HG03457 (cell line): ENCODE measurements at regions not wholly inside any gene's neighbourhood (a gene's known extent, or its start where the extent isn't known, plus 50 kb on each side); places are given as distances from the start of the nearest gene placed in this dataset.
"Not testable (repeated sequence)": the region's sequence is repeated elsewhere in the genome, so short reads cannot be mapped to it uniquely, and the experiment has no call there.

Source experiments
- ATAC-seq: cut with Tn5 transposase; IDR thresholded peaks from one replicate; pipeline ENCODE4 v1.9.1; 2021; ENCODE audit warnings: moderate number of reproducible peaks; ENCODE audit not compliant: unreplicated experiment

DNA sequence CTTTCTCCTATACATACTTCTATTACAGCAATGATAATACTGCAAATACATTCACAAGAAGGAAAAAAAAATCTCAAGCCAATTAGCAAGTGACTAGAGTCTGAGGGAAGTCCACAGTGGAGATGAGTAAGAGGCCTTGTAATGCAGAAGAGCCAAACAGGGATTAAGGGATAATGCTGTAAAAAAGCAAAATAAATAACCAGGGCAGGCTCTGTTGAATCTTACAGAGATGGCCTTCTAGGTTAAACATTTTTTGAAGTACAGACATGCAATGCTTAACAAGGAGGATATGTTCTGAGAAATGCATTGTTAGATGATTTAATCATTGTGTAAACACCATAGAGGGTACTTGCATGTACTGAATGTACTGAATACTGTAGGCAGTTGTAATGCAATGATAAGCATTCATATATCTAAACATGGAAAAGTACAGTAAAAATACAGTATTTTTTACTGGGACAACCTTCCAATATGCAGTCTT is 122.1 kb upstream of the RMDN2 start:
- ATAC-seq = no peak

DNA sequence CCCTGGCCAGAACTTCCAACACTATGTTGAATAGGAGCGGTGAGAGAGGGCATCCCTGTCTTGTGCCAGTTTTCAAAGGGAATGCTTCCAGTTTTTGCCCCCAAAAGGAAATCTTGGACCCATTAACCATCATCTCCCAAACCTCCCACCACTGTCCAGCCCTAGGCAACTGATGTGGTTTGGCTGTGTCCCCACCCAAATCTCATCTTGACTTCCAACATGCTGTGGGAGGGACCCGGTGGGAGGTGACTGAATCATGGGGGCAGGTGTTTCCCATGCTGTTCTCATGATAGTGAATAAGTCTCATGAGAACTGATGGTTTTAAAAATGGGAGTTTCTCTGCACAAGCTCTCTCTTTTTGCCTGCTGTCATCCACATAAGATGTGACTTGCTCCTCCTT is 119.1 kb upstream of the RMDN2 start:
- ATAC-seq = not testable (repeated sequence)

DNA sequence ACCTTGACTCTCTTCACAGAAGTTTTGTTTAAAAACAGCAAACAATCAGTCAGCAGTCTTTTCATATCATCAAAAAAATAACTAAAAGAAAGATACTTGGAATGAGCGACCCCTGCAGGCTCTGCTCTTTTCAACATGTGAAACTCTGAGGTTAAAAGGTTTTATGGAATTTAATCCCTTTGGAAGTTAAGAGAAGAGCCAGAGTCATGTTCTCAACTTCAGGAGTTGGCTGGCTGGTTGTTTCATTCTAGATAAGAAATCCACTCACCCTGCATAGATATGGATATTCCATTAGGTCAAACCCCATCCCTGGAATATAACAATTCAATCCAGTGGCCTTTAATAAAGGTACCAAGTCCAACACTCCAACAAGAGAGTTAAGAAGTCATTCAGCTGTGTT is 115.6 kb upstream of the RMDN2 start:
- no peak for ATAC-seq

DNA sequence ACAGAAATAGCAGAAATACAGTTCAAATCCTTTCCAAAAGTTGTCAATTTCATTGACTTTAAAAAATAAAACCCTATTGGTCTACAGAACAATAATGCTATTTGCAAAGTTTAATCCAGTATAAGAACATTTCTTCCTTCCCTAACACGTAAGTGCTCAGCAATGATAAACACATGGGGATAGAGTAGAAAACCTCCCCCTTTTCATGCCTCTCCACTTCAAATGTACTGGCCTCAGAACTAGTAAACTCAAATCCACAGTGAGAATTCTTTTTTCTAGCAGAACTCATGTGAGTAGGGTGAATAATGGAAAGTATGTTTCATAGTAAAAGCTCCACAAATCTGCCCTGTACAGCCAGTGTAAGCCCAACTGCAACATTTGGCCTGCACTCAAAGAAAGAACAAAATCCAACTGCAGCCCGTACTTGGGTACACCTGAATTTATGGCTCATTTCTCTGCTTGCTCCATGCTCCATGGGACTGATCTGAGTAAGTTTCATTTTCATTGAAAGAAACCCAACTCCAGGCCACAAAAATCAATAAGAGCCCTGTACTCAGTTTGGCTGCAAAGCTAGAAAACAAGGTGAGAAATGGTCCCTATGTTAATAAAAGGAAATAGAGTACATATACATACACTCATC is 115.0 kb upstream of the RMDN2 start:
- no peak for ATAC-seq

DNA sequence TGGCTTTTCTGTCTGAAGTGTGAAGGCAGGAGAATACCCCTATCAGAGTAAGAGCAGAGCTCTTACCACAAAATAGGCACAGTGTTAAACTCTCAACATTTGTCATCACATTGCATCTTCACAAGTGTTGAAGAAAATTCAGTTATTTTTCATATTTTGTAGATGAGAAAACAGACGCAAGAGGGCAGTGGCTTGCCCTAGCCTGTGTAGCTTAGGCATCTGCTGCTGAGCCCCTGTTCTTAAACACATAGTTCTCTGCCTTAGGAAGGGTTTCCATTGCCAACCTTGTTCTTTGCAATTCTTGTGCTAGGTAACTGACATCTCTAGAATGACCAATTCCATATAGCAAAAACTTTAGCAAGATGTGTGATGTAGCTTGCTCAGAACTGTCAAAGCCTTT is 112.7 kb upstream of the RMDN2 start:
- ATAC-seq = no peak

DNA sequence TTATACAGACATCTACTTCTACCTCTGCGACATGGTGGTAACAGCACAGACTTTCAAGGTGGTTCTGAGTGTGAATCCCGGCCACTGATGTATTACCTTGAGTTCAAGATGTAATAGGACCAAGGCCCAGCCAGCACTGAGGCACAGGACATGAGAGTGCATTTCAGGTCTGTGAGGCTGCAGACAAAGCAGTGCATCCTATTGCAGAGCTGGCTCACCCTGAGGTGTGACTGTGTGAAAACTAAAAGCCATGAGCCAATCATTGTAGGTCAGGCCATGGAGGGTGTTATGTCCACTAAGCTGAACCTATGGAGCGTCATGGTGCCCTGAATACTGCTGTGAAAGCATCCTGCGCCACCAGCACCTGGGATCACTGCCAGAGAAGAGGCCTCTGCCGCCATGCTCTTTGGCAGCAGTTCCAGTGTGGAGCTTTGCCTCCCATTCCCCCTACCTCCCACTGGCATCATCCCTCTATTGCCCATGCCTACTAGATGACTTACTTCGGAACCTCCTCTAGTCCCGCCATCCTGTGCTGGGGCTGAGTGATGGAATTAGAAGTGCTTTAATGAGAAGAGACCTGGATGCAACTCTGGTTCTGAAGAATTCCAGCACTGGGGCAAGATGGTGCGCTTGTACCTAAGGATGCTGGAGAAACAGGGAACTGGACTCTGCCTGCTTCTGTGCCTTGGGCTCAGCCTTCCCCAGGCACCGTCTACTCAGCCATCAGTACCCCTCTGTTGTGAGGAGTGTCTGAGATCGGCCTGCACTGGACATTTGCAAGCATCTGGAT is 112.0 kb upstream of the RMDN2 start:
- no peak for ATAC-seq

DNA sequence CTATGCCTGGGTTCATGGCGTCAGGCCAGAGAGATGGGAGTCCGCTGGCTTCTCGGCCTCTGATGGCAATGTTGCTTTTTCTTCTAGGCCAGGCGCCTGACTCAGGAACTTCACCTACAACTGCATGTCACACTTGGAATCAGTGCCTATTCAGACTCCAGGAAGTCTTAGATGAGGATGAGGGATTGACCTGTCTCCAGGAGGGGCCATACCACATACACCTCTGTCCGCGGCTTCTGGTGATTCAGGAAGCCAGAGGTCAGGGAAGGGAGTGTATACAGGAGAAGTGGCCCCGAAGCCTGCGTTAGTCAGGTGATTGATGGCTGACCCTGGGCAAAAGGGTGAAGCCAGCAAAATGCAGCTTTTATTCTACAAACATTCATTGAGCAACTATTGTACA is 109.1 kb upstream of the RMDN2 start:
- no peak for ATAC-seq

DNA sequence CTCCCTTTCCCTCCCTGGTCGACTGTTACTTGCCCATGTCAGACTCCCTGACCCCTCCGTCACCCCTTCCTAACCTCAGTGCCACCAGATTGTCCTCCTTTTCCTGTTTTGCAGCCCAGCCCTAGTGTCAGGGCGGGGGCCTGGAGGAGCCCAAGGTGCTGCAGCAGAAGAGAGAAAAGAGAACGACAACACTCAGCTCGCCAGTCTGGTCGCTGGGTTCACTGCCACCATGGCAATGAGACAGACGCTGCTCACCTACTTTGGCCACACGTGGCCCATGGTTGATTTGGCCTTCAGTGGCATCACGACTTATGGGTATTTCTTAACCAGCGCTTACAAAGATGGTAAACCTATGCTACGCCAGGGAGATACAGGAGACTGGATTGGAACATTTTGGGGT is 108.4 kb upstream of the RMDN2 start:
- ATAC-seq = no peak

DNA sequence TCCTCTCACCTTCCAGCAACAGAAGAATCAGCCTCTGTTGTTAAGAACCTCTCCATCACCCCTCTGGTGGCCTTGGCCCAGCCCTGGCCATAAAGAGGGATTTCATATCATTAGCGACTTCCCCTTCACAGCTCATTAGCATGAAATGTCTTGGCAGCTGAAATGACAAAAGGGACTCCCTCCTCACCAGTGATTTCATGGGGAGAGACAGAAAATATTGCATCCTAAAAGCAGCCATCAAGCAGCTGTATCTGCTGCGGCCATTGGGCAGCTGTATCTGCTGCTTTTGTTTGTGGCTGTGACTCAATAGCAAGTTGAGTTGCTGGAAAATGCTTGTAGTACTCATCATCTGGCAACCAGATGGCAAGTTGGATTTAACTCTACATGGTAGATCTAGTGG is 105.9 kb upstream of the RMDN2 start:
- no peak for ATAC-seq

DNA sequence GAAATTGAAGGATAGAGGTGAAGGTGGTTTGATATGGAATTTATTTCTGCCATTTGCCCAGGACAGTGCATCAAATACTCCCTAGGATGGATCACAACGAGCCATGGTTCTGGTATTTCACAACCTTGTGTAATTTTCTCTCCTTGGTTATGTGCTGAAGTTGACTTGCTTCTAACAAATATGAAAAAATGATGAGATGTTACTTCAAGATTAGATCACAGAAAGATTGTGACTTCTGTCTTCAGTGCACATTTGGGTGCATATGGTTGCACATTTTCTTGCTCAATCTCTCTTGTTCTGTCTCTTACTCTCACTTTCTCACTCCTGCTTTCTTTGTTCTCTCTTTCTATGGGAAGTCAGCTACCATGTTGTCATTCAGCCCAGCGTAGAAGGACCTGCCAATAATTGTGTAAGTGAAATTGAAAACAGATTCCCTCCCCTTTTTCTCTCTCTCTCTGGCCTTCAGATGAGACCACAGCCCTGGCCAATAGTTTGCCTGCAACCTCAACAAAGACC is 104.6 kb upstream of the RMDN2 start:
- ATAC-seq = no peak

DNA sequence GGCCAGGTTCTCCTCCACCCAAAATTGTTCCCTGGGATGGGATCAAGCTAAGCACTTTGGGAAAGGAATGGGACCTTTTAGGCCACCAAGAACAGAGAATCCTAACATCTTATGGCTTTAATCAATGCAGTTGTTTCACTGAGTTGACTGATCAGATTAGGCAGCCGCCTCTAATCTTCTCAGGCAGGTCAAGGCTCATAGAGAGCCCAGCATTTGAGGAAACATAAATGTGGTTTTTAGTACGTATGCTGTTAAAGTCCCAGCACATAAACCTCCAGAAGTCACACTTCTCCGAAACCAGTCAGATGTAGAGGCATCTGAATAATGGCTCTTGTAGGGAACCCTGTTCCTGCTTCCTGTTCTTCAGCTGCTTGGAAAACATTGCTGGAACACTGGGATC is 99.5 kb upstream of the RMDN2 start:
- no peak for ATAC-seq

DNA sequence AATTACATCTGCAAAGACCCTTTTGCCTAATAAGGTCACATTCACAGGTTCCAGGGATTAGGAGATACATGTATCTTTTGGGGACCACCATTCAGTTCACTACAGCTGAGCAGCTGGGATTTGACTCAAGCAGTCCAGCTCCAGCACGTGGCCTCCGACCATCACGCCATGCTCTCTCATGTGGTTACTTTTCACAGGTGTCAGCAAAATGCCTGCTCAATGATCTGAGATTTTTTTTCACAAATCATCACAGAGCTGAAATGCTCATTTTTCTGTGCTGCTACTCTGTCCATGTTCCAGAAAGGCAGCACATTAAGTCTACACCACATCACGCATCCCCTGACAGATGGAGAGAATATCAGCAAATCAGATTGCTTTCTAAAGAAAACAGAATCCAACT is 98.5 kb upstream of the RMDN2 start:
- ATAC-seq = no peak

DNA sequence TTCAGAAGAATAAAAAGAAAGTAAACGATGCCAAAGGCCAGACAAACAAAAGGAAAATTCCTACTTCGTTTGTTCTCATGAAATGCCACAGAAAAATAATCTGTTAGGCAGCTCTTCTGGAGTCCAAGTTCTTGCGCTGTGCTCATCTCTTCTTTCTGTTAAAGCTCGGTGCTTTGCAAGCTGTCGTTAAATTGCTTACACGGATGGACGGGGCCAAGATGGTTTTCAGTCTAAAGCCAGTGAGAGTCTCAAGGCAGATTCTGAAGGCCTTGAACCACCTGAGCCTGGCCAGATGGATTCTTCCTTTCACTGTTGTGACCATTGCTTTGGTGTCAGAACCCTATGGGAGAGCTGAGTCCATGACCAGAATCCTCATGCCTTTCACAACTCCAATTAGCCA is 97.6 kb upstream of the RMDN2 start:
- ATAC-seq = no peak

DNA sequence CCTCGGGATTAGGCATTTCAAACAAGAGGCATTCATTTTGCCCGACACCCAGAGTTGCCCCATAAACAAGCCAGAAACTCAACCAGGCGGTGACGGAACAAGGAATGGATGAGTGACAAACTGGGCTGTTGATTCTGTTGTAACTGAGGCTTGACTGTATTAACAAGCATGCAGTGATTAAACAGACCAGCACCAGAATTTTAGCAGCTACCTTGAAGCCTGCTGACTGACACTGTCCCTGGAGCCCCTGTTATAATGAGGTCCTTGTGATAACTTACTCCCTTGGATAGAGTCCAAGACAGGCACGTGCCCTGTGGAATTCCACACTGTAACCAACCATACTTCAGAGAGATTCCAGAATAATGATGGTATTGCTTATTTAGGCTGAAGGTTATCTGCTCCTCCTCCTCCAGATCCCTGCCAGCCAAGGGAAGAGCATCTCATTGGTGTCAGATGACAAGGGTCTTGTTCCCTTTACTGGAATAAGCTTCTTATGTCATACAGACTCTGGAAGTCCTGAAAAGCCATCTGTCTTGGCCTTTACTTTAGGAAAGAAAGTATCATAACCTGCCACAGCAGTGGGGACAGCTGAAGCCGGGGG is 97.1 kb upstream of the RMDN2 start:
- ATAC-seq = no peak

DNA sequence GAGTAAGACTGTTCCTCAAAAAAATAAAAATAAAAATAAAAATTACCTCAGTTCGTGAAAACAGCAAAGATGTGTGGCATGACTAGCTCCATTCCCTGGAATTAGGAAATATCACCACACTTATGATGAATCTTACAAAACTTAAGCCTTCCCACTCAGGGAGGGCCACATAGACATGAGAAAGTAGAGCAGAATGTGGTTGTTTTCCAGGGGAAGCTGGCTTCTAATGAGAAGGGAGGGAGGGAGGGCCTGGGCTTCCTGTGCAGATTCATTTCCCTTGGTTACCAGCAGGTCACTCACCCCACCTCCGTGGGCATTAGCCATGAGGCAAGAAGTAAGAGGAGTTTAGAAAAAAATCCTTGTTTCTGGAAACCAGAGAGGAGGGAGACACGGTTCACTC is 95.9 kb upstream of the RMDN2 start:
- no peak for ATAC-seq

DNA sequence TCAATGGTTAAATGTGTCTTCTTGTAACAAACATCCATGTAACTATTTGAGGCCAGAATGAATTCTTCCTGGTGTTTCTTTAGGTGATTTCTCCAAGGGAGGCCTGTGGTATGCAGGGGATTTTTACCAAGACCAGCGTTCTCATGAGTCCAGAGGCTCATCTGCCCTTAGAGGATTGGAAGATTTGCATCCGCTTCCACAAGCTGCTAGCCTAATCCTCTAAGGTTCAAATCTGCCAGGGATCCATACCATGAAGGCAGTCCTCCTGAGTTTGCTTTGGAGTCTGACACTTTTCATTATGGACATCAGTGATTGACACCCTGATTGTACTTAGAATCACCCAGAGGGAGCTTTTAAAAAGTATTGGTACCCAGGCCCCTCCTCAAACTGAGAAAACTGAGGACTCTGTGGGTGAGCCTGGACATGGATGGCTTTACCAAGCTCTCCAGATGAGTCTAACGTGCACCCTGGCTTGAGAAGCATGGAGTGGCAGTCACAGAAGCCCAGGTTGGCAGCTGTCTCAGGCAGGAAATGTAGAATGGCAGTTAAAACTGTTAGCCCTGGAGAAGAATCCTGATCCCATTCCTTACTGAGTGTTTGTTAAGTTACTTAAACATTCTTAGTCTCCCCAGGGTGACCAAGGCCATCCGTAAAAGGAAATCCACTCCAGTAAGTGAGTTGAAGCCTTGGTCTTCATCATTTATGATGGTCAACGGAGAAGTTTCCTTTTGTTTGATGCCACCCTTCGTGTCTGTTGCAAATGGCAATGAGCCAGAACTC is 95.3 kb upstream of the RMDN2 start:
- ATAC-seq = no peak

DNA sequence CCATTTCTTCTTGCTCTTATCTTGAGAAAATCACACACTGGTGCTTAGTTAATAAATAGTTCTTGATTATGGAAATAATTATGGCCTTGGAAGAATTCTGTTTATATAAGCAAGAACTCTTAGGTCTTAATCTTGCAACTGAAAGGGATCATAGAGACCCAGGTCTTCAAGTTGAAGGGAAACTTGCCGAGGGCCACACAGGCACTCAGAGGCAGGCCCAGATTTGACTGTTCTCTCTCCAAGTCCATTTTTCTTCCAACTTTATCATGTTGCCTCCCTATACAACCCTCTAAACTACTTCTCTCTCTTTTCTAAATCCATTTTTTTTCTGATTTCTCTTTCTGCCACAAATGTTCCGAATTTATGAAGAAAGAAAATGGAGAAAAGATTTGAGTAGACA is 94.5 kb upstream of the RMDN2 start:
- no peak for ATAC-seq

DNA sequence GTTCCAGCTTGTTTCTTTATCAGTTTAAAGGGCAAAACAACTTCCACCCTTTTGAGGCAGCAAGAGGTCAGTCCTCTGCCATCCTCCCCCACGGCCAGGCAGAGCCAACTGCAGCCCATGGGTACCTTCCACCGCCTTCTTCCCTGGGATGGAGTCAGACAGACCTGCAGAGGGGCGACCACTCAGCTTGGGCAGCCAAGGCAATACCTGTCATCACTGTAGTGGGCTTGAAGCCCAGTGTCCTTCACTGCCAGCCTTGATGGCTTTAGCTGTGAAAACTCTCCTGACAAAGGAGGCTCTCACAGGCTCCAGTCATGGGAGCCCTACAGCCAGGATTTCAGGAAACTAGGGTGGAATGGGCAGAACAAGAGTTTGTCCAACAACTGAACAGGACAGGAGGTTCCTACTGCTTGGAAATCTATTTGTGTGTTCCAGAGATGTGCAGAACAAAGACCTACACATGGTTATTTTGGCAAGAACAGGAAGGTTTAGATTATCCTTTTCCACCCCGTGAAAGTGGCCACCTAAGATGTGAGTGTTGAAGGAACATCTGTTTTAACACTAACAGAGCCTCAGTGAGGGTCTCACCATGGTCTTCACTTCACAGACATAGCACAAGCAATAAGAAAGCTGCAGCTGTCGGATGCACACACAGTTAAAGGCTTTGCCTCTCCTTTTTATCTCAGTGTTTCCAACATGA is 93.9 kb upstream of the RMDN2 start:
- no peak for ATAC-seq

DNA sequence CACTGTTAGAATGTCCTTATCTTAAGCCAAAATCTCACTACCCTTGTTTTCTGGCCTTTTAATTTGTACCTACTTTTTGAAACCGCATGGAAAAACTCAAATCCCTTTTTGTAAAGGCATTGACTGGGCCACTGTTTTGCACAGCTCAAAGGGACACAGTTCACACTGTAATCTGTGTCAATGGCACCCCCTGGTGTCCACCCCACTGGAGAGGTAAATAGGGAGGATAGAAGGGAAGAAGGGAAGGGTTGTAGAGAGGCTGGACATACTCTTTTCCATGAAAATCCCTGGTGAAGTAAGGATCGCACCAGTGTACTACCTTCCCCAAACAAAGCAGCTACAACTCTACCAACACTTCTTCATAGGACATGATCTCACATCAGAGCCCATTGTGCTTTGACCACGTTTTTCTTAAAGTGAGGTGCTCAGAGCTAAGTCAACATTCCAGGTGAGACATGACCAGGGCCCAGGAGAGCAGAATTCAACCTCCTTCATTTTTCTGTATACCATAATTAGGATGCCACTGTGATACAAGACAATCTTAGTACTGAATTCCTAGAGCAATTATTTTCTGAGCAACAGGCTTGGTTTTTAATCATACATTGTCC is 92.4 kb upstream of the RMDN2 start:
- ATAC-seq = no peak

DNA sequence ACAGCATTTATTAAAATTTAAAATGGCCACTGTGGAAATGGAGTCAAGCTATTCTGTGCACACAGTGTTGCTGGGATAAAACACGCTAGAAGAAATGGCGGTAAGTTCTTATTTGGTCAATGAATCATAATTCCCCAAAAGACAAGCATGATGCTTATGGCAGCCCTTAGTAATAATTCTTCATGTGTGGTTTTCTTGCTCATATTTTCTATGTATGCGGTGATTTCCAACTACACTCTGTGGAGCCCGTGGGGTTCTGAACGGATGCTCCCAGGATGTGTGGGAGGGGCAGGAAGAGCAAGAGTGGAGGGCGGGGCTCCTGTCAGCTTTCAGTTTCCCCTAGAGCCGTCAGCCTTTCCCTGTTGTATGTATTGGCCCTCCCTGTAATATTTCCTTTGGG is 91.7 kb upstream of the RMDN2 start:
- ATAC-seq = no peak
